OCI-LY3 (cell line): ENCODE measurements at regions not wholly inside any gene's neighbourhood (a gene's known extent, or its start where the extent isn't known, plus 50 kb on each side); places are given as distances from the start of the nearest gene placed in this dataset.

Source experiments
- CTCF ChIP-seq: fragments of 200-600, 300-600 bp; sonication (generic); IDR thresholded peaks from 2 replicates; pipeline ENCODE4 v1.5.1; 2014; ENCODE audit warnings: antibody characterized with exemption, low read length, low read depth
- EZH2phosphoT487 ChIP-seq: fragments of 200-600 bp; shearing (Covaris generic); IDR thresholded peaks from 2 replicates; pipeline ENCODE4 v1.6.1; 2018; ENCODE audit warnings: antibody characterized with exemption, mixed run types, low read depth

- TF ChIP-seq CTCF, result no peak
- TF ChIP-seq EZH2phosphoT487, result no peak
Measured at GRCh38 chr15:93449798-93450197, 360.8 kb upstream of the RGMA start.
